IMR-90 (cell line): ENCODE measurements at regions not wholly inside any gene's neighbourhood (a gene's known extent, or its start where the extent isn't known, plus 50 kb on each side); places are given as distances from the start of the nearest gene placed in this dataset.

Experiments used
- BHLHE40 ChIP-seq: fragments of 150-350 bp; IDR thresholded peaks from 2 replicates; pipeline ENCODE4 v1.6.1; 2016; ENCODE audit warnings: mild to moderate bottlenecking, low read depth, low read length
- POLR2A ChIP-seq: IDR thresholded peaks from 2 replicates; pipeline ENCODE4 v1.6.1; 2012; ENCODE audit warnings: mild to moderate bottlenecking, low read depth, low read length
- RAD21 ChIP-seq: IDR thresholded peaks from 2 replicates; pipeline ENCODE4 v1.6.1; 2012; ENCODE audit warnings: low read length, improper control_type of control experiment
- TF ChIP-seq, protein P1 (sequence below): conservative IDR thresholded peaks from 2 replicates; pipeline ENCODE4 v1.5.1; 2012; ENCODE audit warnings: mild to moderate bottlenecking, low read depth, low read length, improper control_type of control experiment

DNA sequence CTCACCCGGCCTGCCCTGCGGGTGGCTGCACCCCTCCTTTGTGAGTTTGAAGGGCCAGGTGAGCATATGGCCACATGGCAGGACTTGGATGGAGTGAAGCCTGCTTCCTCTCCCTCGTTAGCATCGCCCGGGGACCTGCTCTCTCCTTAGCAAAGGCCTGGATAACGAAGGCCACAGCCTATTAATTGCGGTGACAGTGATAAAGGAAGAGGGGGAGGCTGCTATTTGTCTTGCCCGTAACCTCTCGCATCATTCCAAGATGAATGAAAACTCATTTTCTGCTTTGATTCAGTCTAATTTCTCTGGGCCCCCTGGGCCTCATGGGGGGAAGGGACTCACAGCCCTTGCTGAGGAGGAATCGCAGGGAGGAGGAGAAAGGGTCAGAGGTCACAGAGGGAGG is 68.5 kb upstream of the LHX1 start:
- TF ChIP-seq, protein P1, sequence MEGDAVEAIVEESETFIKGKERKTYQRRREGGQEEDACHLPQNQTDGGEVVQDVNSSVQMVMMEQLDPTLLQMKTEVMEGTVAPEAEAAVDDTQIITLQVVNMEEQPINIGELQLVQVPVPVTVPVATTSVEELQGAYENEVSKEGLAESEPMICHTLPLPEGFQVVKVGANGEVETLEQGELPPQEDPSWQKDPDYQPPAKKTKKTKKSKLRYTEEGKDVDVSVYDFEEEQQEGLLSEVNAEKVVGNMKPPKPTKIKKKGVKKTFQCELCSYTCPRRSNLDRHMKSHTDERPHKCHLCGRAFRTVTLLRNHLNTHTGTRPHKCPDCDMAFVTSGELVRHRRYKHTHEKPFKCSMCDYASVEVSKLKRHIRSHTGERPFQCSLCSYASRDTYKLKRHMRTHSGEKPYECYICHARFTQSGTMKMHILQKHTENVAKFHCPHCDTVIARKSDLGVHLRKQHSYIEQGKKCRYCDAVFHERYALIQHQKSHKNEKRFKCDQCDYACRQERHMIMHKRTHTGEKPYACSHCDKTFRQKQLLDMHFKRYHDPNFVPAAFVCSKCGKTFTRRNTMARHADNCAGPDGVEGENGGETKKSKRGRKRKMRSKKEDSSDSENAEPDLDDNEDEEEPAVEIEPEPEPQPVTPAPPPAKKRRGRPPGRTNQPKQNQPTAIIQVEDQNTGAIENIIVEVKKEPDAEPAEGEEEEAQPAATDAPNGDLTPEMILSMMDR, result no peak
- TF ChIP-seq RAD21 (no peak), POLR2A (no peak), BHLHE40 (no peak)
